ENCODE measurements at regions not wholly inside any gene's neighbourhood (a gene's known extent, or its start where the extent isn't known, plus 50 kb on each side); places are given as distances from the start of the nearest gene placed in this dataset.

DNA sequence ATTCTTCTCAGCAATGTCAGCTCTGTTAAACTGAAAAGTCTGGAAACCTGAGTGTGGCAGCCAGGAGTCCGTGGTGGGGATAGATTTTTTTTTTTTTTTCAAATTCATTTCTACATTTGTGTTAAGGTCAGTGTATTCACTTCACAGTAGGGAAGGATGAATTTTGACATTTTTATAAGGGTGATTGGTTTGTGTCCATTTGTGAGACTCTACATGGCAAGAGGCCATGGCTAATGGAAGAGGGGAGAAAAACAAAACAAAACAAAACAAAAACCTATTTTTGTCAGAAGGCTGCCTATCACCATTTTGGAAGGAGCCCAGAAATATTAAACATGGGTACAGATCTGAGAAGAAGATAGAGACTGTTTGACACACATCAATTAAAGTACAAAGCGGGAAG lies 176.1 kb downstream of the RMST start:
- no peak for DNase-seq
- Histone ChIP-seq H3K4me1 (ENCODE audit: low read length) (no peaks in the 10 kb centered on the region), H3K27ac (ENCODE audit: low read length) (no peak overlapping the region), H3K9me3 (replicated peaks; ENCODE audit: insufficient read depth, low read length) (no peaks in the 10 kb centered on the region), H3K4me3 (ENCODE audit: low read length) (no peak overlapping the region), H3F3A (ENCODE audit: insufficient read depth, low read length) (no peaks in the 10 kb centered on the region), H3K9me2 (replicated peaks; ENCODE audit: insufficient read depth, low read length) (no peaks in the 10 kb centered on the region), H3K9ac (ENCODE audit: low read length) (no peak overlapping the region), H2AFZ (ENCODE audit: low read length) (no peak overlapping the region), H3K79me2 (ENCODE audit: low read length) (no peaks in the 10 kb centered on the region), H3K27me3 (replicated peaks; ENCODE audit: insufficient read depth, low read length) (no peaks in the 10 kb centered on the region), H3K4me2 (ENCODE audit: low read depth, low read length) (no peak overlapping the region), H4K20me1 (ENCODE audit: insufficient read depth, low read length) (no peaks in the 10 kb centered on the region), H3K36me3 (replicated peaks; ENCODE audit: insufficient read depth, low read length) (no peaks in the 10 kb centered on the region)
- TF ChIP-seq, protein P1, sequence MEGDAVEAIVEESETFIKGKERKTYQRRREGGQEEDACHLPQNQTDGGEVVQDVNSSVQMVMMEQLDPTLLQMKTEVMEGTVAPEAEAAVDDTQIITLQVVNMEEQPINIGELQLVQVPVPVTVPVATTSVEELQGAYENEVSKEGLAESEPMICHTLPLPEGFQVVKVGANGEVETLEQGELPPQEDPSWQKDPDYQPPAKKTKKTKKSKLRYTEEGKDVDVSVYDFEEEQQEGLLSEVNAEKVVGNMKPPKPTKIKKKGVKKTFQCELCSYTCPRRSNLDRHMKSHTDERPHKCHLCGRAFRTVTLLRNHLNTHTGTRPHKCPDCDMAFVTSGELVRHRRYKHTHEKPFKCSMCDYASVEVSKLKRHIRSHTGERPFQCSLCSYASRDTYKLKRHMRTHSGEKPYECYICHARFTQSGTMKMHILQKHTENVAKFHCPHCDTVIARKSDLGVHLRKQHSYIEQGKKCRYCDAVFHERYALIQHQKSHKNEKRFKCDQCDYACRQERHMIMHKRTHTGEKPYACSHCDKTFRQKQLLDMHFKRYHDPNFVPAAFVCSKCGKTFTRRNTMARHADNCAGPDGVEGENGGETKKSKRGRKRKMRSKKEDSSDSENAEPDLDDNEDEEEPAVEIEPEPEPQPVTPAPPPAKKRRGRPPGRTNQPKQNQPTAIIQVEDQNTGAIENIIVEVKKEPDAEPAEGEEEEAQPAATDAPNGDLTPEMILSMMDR (IDR thresholded peaks at IDR 0.05; ENCODE audit: low read length), result no peak
- TF ChIP-seq EZH2phosphoT487 (IDR thresholded peaks at IDR 0.05; ENCODE audit: low read length) (no peak), EZH2 (optimal IDR thresholded peaks at IDR 0.05; ENCODE audit: low read depth, low read length) (no peak)

DNA sequence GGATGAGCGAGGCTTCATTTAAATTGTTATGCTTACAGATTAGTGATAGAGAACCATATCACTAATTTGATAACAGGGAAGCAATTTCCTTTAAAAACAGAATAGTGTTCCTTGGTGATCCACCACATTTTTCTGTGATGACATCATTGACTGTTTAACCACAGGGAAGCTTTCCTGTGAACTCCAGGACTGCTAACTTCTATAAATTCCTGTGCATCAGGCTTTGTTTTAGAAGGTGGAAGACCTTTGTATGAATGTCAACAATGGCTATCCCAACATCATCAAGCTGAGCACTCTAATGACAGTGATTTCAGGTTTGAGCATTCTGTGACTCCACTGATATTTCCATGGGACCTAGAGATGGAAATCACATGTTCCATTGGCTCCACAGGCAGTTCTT lies 177.1 kb downstream of the RMST start:
- Histone ChIP-seq H3K9ac (ENCODE audit: low read length) (no peak overlapping the region), H3K9me2 (replicated peaks; ENCODE audit: insufficient read depth, low read length) (no peaks in the 10 kb centered on the region), H3K4me2 (ENCODE audit: low read depth, low read length) (no peak overlapping the region), H3K79me2 (ENCODE audit: low read length) (no peaks in the 10 kb centered on the region), H3K27ac (ENCODE audit: low read length) (no peak overlapping the region), H3K36me3 (replicated peaks; ENCODE audit: insufficient read depth, low read length) (no peaks in the 10 kb centered on the region), H2AFZ (ENCODE audit: low read length) (no peak overlapping the region), H3F3A (ENCODE audit: insufficient read depth, low read length) (no peaks in the 10 kb centered on the region), H3K9me3 (replicated peaks; ENCODE audit: insufficient read depth, low read length) (no peaks in the 10 kb centered on the region), H3K4me3 (ENCODE audit: low read length) (no peak overlapping the region), H4K20me1 (ENCODE audit: insufficient read depth, low read length) (no peaks in the 10 kb centered on the region), H3K4me1 (ENCODE audit: low read length) (no peaks in the 10 kb centered on the region), H3K27me3 (replicated peaks; ENCODE audit: insufficient read depth, low read length) (no peaks in the 10 kb centered on the region)
- no peak for DNase-seq
- no peak for TF ChIP-seq EZH2phosphoT487 (IDR thresholded peaks at IDR 0.05; ENCODE audit: low read length)
- no peak for TF ChIP-seq EZH2 (optimal IDR thresholded peaks at IDR 0.05; ENCODE audit: low read depth, low read length)
- TF ChIP-seq, protein P1 (IDR thresholded peaks at IDR 0.05; ENCODE audit: low read length), result no peak

DNA sequence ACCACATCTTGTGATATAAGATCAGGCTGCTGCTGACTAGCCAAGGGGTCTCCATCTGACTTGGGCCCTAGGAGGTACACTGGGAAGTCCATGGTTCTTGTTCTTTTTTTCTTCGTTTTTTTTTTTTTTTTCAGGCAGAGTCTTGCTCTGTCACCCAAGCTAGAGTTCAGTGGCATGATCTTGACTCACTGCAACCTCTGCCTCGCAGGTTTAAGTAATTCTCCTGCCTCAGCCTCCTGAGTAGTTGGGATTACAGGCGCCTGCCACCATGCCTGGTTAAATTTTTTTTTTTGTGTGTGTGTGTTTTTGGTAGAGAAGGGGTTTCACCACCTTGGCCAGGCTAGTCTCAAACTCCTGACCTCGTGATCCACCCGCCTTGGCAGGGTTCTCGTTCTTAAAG lies 178.2 kb downstream of the RMST start:
- DNase-seq, result no peak
- H3K9ac ChIP-seq (ENCODE audit: low read length), result no peak overlapping the region
- no peaks in the 10 kb centered on the region for H4K20me1 ChIP-seq (ENCODE audit: insufficient read depth, low read length)

More for the DNA sequence above, 178.2 kb downstream of the RMST start:
- Histone ChIP-seq H3K4me1 (ENCODE audit: low read length) (no peaks in the 10 kb centered on the region), H3K9me3 (replicated peaks; ENCODE audit: insufficient read depth, low read length) (no peaks in the 10 kb centered on the region), H3K9me2 (replicated peaks; ENCODE audit: insufficient read depth, low read length) (no peaks in the 10 kb centered on the region), H3K27me3 (replicated peaks; ENCODE audit: insufficient read depth, low read length) (no peaks in the 10 kb centered on the region), H3K4me3 (ENCODE audit: low read length) (no peak overlapping the region), H3K36me3 (replicated peaks; ENCODE audit: insufficient read depth, low read length) (no peaks in the 10 kb centered on the region), H3K79me2 (ENCODE audit: low read length) (no peaks in the 10 kb centered on the region), H2AFZ (ENCODE audit: low read length) (no peak overlapping the region), H3K27ac (ENCODE audit: low read length) (no peak overlapping the region), H3F3A (ENCODE audit: insufficient read depth, low read length) (no peaks in the 10 kb centered on the region), H3K4me2 (ENCODE audit: low read depth, low read length) (no peak overlapping the region)
- TF ChIP-seq, protein P1 (IDR thresholded peaks at IDR 0.05; ENCODE audit: low read length), result no peak
- TF ChIP-seq EZH2phosphoT487 (IDR thresholded peaks at IDR 0.05; ENCODE audit: low read length) (no peak), EZH2 (optimal IDR thresholded peaks at IDR 0.05; ENCODE audit: low read depth, low read length) (no peak)
